ENCODE measurements at regions not wholly inside any gene's neighbourhood (a gene's known extent, or its start where the extent isn't known, plus 50 kb on each side); places are given as distances from the start of the nearest gene placed in this dataset.

GRCh38 chrX:136975684-136976470, 57.9 kb downstream of the GPR101 start:
- H3K4me3 ChIP-seq, result peak overlapping the region; percentile 40
- H3K9me3 ChIP-seq (ENCODE audit: low read depth, low read length), result no peaks in the 10 kb centered on the region
- H3K36me3 ChIP-seq (ENCODE audit: insufficient read depth, low read length), result no peaks in the 10 kb centered on the region
- H3K27ac ChIP-seq, result peak overlapping the region; percentile 88
- TF ChIP-seq FOXP2 (optimal IDR thresholded peaks at IDR 0.05; ENCODE audit: control extremely low read depth, extremely low read length, insufficient read depth), result no peak
- TF ChIP-seq POLR2AphosphoS5 (IDR thresholded peaks at IDR 0.05; ENCODE audit: borderline replicate concordance, low read depth, low read length), result no peak
- no peak for TF ChIP-seq EZH2 (IDR thresholded peaks at IDR 0.05)
- DNase-seq (ENCODE audit: low read depth, low spot score), result no peak
- H3K9ac ChIP-seq (ENCODE audit: insufficient read length), result no peak overlapping the region

- H3K27ac ChIP-seq, result no peak overlapping the region
- no peak for DNase-seq (ENCODE audit: low read depth, low spot score)
- TF ChIP-seq POLR2AphosphoS5 (IDR thresholded peaks at IDR 0.05; ENCODE audit: borderline replicate concordance, low read depth, low read length) (no peak), FOXP2 (optimal IDR thresholded peaks at IDR 0.05; ENCODE audit: control extremely low read depth, extremely low read length, insufficient read depth) (no peak), EZH2 (IDR thresholded peaks at IDR 0.05) (no peak)
- H3K9me3 ChIP-seq (ENCODE audit: low read depth, low read length), result no peaks in the 10 kb centered on the region
- H3K4me3 ChIP-seq, result no peak overlapping the region
- H3K36me3 ChIP-seq (ENCODE audit: insufficient read depth, low read length), result no peaks in the 10 kb centered on the region
- no peak overlapping the region for H3K9ac ChIP-seq (ENCODE audit: insufficient read length)
These were observed 65.8 kb downstream of the GPR101 start for GRCh38 chrX:136967966-136968365.

- H3K9me3 ChIP-seq (ENCODE audit: low read depth, low read length), result no peaks in the 10 kb centered on the region
- TF ChIP-seq POLR2AphosphoS5 (IDR thresholded peaks at IDR 0.05; ENCODE audit: borderline replicate concordance, low read depth, low read length) (no peak), EZH2 (IDR thresholded peaks at IDR 0.05) (no peak), FOXP2 (optimal IDR thresholded peaks at IDR 0.05; ENCODE audit: control extremely low read depth, extremely low read length, insufficient read depth) (no peak)
- H3K36me3 ChIP-seq (ENCODE audit: insufficient read depth, low read length), result no peaks in the 10 kb centered on the region
- H3K4me3 ChIP-seq, result no peak overlapping the region
- H3K27ac ChIP-seq, result no peak overlapping the region
- no peak overlapping the region for H3K9ac ChIP-seq (ENCODE audit: insufficient read length)
- no peak for DNase-seq (ENCODE audit: low read depth, low spot score)
These were observed 69.8 kb downstream of the GPR101 start for GRCh38 chrX:136963973-136964372.

- no peaks in the 10 kb centered on the region for H3K9me3 ChIP-seq (ENCODE audit: low read depth, low read length)
- H3K27ac ChIP-seq, result no peak overlapping the region
- no peaks in the 10 kb centered on the region for H3K36me3 ChIP-seq (ENCODE audit: insufficient read depth, low read length)
- H3K9ac ChIP-seq (ENCODE audit: insufficient read length), result no peak overlapping the region
- no peak overlapping the region for H3K4me3 ChIP-seq
- no peak for DNase-seq (ENCODE audit: low read depth, low spot score)
- no peak for TF ChIP-seq EZH2 (IDR thresholded peaks at IDR 0.05)
- TF ChIP-seq FOXP2 (optimal IDR thresholded peaks at IDR 0.05; ENCODE audit: control extremely low read depth, extremely low read length, insufficient read depth), result no peak
- no peak for TF ChIP-seq POLR2AphosphoS5 (IDR thresholded peaks at IDR 0.05; ENCODE audit: borderline replicate concordance, low read depth, low read length)
These were observed 72.1 kb downstream of the GPR101 start for GRCh38 chrX:136961594-136962135.

GRCh38 chrX:136954930-136955329, 74.4 kb upstream of the RBMX start:
- Histone ChIP-seq H3K27ac (peak overlapping the region; percentile 54; the same call in 1 of the 2 replicates), H3K9ac (ENCODE audit: insufficient read length) (no peak overlapping the region), H3K36me3 (ENCODE audit: insufficient read depth, low read length) (no peaks in the 10 kb centered on the region), H3K4me3 (no peak overlapping the region), H3K9me3 (ENCODE audit: low read depth, low read length) (no peaks in the 10 kb centered on the region)
- peak; percentile 37 for DNase-seq (ENCODE audit: low read depth, low spot score)
- TF ChIP-seq EZH2 (IDR thresholded peaks at IDR 0.05), result no peak
- no peak for TF ChIP-seq POLR2AphosphoS5 (IDR thresholded peaks at IDR 0.05; ENCODE audit: borderline replicate concordance, low read depth, low read length)
- no peak for TF ChIP-seq FOXP2 (optimal IDR thresholded peaks at IDR 0.05; ENCODE audit: control extremely low read depth, extremely low read length, insufficient read depth)

GRCh38 chrX:136953867-136954787, 73.6 kb upstream of the RBMX start:
- peak; percentile 47 for DNase-seq (ENCODE audit: low read depth, low spot score)
- peak overlapping the region; percentile 54; the same call in 1 of the 2 replicates for H3K27ac ChIP-seq
- no peak overlapping the region for H3K9ac ChIP-seq (ENCODE audit: insufficient read length)
- H3K4me3 ChIP-seq, result no peak overlapping the region
- H3K9me3 ChIP-seq (ENCODE audit: low read depth, low read length), result no peaks in the 10 kb centered on the region
- no peak for TF ChIP-seq EZH2 (IDR thresholded peaks at IDR 0.05)
- no peak for TF ChIP-seq POLR2AphosphoS5 (IDR thresholded peaks at IDR 0.05; ENCODE audit: borderline replicate concordance, low read depth, low read length)
- TF ChIP-seq FOXP2 (optimal IDR thresholded peaks at IDR 0.05; ENCODE audit: control extremely low read depth, extremely low read length, insufficient read depth), result no peak
- no peaks in the 10 kb centered on the region for H3K36me3 ChIP-seq (ENCODE audit: insufficient read depth, low read length)

GRCh38 chrX:136950211-136950610, 69.7 kb upstream of the RBMX start:
- DNase-seq (ENCODE audit: low read depth, low spot score), result no peak
- no peak overlapping the region for H3K27ac ChIP-seq
- H3K9me3 ChIP-seq (ENCODE audit: low read depth, low read length), result no peaks in the 10 kb centered on the region
- H3K9ac ChIP-seq (ENCODE audit: insufficient read length), result no peak overlapping the region
- no peak overlapping the region for H3K4me3 ChIP-seq
- H3K36me3 ChIP-seq (ENCODE audit: insufficient read depth, low read length), result no peaks in the 10 kb centered on the region
- TF ChIP-seq FOXP2 (optimal IDR thresholded peaks at IDR 0.05; ENCODE audit: control extremely low read depth, extremely low read length, insufficient read depth), result no peak
- no peak for TF ChIP-seq POLR2AphosphoS5 (IDR thresholded peaks at IDR 0.05; ENCODE audit: borderline replicate concordance, low read depth, low read length)
- TF ChIP-seq EZH2 (IDR thresholded peaks at IDR 0.05), result no peak
